ENCODE measurements at regions not wholly inside any gene's neighbourhood (a gene's known extent, or its start where the extent isn't known, plus 50 kb on each side); places are given as distances from the start of the nearest gene placed in this dataset.
"Not testable (repeated sequence)": the region's sequence is repeated elsewhere in the genome, so short reads cannot be mapped to it uniquely, and the experiment has no call there.

- no peak for DNase-seq
These were observed 222.9 kb downstream of the TTLL2 start for GRCh38 chr6:167547751-167548150.

- DNase-seq, result no peak
These were observed 223.6 kb downstream of the TTLL2 start for GRCh38 chr6:167548451-167548850.

GRCh38 chr6:167549213-167549612, 224.3 kb downstream of the TTLL2 start:
- DNase-seq, result no peak

- no peak for DNase-seq
These were observed 226.2 kb downstream of the TTLL2 start for GRCh38 chr6:167550941-167551627.

GRCh38 chr6:167551628-167552257, 226.9 kb downstream of the TTLL2 start:
- no peak for DNase-seq

- DNase-seq, result no peak
These were observed 227.4 kb downstream of the TTLL2 start for GRCh38 chr6:167552258-167552630.

GRCh38 chr6:167552961-167553735, 228.3 kb downstream of the TTLL2 start:
- no peak for DNase-seq

GRCh38 chr6:167553736-167554119, 228.8 kb downstream of the TTLL2 start:
- no peak for DNase-seq

GRCh38 chr6:167554854-167555253, 230.0 kb downstream of the TTLL2 start:
- no peak for DNase-seq

GRCh38 chr6:167555836-167556235, 230.9 kb downstream of the TTLL2 start:
- no peak for DNase-seq

- no peak for DNase-seq
These were observed 232.8 kb downstream of the TTLL2 start for GRCh38 chr6:167557675-167558074.

- no peak for DNase-seq
These were observed 233.6 kb downstream of the TTLL2 start for GRCh38 chr6:167558246-167559177.

- DNase-seq, result no peak
These were observed 235.0 kb downstream of the TTLL2 start for GRCh38 chr6:167559675-167560479.

- no peak for DNase-seq
These were observed 236.0 kb downstream of the TTLL2 start for GRCh38 chr6:167560673-167561569.

GRCh38 chr6:167562862-167563261, 238.0 kb downstream of the TTLL2 start:
- DNase-seq, result not testable (repeated sequence)

- no peak for DNase-seq
These were observed 239.7 kb downstream of the TTLL2 start for GRCh38 chr6:167564416-167565250.

- no peak for DNase-seq
These were observed 240.5 kb downstream of the TTLL2 start for GRCh38 chr6:167565388-167565787.

- DNase-seq, result no peak
These were observed 241.2 kb downstream of the TTLL2 start for GRCh38 chr6:167565884-167566599.

GRCh38 chr6:167566711-167567141, 241.8 kb downstream of the TTLL2 start:
- no peak for DNase-seq
